MCF 10A (cell line): ENCODE measurements at regions not wholly inside any gene's neighbourhood (a gene's known extent, or its start where the extent isn't known, plus 50 kb on each side); places are given as distances from the start of the nearest gene placed in this dataset.
A peak's percentile ranks its signal among the peaks of the same experiment; 100 is the strongest.

Experiments used
- BruUV-seq: library from RNA; stranded (reverse); fragments of 400-500 nt; replicated peaks from 2 replicates; lab custom pipeline; 2021; lab: Mats Ljungman, UMichigan
- CTCF ChIA-PET: fragments of 300-600 bp; sonication (Branson Sonifier 250); formaldehyde crosslinking; extraction: SDS; loops from one replicate; lab custom pipeline; 2021; ENCODE audit warnings: antibody characterized with exemption, inconsistent platforms; lab: Yijun Ruan, JAX
- POLR2A ChIA-PET: fragments of 300-600, 350-650 bp; sonication (Branson Sonifier 250); formaldehyde crosslinking; extraction: SDS; loops from one replicate; lab custom pipeline; 2020; ENCODE audit warnings: antibody characterized with exemption, inconsistent platforms; lab: Yijun Ruan, JAX
- DNase-seq: peaks from one replicate; pipeline ENCODE4 v3.0.0-alpha.2; 2018; ENCODE audit not compliant: unreplicated experiment
- H3K27ac Mint-ChIP-seq: one replicate; pipeline ENCODE4 v1.8.0; 2022; ENCODE audit warnings: mild to moderate bottlenecking, low read depth, mixed read lengths; ENCODE audit not compliant: unreplicated experiment
- H3K27me3 Mint-ChIP-seq: one replicate; pipeline ENCODE4 v1.8.0; 2022; ENCODE audit warnings: mixed read lengths; ENCODE audit not compliant: insufficient read depth, unreplicated experiment
- H3K36me3 Mint-ChIP-seq: one replicate; pipeline ENCODE4 v1.8.0; 2022; ENCODE audit warnings: mild to moderate bottlenecking, moderate library complexity, mixed read lengths; ENCODE audit not compliant: insufficient read depth, unreplicated experiment
- H3K4me1 Mint-ChIP-seq: one replicate; pipeline ENCODE4 v1.8.0; 2022; ENCODE audit warnings: mixed read lengths; ENCODE audit not compliant: insufficient read depth, unreplicated experiment
- H3K4me3 Mint-ChIP-seq: one replicate; pipeline ENCODE4 v1.8.0; 2022; ENCODE audit warnings: mild to moderate bottlenecking, moderate library complexity, mixed read lengths; ENCODE audit not compliant: unreplicated experiment
- H3K9me3 Mint-ChIP-seq: one replicate; pipeline ENCODE4 v1.8.0; 2022; ENCODE audit warnings: mixed read lengths; ENCODE audit not compliant: unreplicated experiment
- intact Hi-C: fragments of 100-400 bp; cut with micrococcal nuclease; formaldehyde crosslinking; loops from 2 replicates; pipeline ENCODE4 v1.14.1; 2022
- TF ChIP-seq, protein P1 (sequence below): fragments of 200-600 bp; IDR thresholded peaks from one replicate; pipeline ENCODE4 v1.8.0; 2022; ENCODE audit warnings: antibody characterized with exemption, mild to moderate bottlenecking; ENCODE audit not compliant: unreplicated experiment

DNA sequence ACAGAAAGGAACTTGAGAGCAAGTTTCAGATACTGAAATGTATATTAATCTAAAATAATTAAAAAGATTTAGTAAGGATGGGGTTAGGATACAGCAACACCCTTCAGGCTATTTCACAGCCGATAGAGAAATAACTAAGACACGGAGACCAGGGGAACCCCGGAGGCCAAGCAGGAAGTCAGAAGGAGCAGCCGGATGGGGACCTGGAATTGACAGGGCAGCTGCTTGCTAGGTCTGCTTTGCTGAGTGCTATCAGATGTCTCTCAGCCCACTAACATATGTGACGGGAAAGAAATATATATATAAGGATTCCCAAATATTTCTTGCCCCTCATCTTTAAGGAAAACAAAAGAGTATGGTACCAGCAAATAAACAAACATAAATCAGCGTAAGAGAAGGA is 154.1 kb upstream of the CDH5 start:
- no peak overlapping the region for H3K27ac Mint-ChIP-seq
- CTCF ChIA-PET: interaction anchor here (0.6 to 0.7 kb wide), 2 partner anchors 35 to 1012 kb away, joined by 3 read pairs; no protein-coding TSS in a partner anchor
- H3K4me1 Mint-ChIP-seq: no peaks in the 10 kb centered on the region
- intact Hi-C loops: no loop called here
- no TSS peak for BruUV-seq
- no peak for DNase-seq
- POLR2A ChIA-PET: no interaction called here
- TF ChIP-seq, protein P1, sequence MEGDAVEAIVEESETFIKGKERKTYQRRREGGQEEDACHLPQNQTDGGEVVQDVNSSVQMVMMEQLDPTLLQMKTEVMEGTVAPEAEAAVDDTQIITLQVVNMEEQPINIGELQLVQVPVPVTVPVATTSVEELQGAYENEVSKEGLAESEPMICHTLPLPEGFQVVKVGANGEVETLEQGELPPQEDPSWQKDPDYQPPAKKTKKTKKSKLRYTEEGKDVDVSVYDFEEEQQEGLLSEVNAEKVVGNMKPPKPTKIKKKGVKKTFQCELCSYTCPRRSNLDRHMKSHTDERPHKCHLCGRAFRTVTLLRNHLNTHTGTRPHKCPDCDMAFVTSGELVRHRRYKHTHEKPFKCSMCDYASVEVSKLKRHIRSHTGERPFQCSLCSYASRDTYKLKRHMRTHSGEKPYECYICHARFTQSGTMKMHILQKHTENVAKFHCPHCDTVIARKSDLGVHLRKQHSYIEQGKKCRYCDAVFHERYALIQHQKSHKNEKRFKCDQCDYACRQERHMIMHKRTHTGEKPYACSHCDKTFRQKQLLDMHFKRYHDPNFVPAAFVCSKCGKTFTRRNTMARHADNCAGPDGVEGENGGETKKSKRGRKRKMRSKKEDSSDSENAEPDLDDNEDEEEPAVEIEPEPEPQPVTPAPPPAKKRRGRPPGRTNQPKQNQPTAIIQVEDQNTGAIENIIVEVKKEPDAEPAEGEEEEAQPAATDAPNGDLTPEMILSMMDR: no peak
- no peak overlapping the region for H3K4me3 Mint-ChIP-seq
- H3K36me3 Mint-ChIP-seq: no peaks in the 10 kb centered on the region
- peaks cover 17% of the 10 kb centered on the region for H3K9me3 Mint-ChIP-seq
- no peaks in the 10 kb centered on the region for H3K27me3 Mint-ChIP-seq

DNA sequence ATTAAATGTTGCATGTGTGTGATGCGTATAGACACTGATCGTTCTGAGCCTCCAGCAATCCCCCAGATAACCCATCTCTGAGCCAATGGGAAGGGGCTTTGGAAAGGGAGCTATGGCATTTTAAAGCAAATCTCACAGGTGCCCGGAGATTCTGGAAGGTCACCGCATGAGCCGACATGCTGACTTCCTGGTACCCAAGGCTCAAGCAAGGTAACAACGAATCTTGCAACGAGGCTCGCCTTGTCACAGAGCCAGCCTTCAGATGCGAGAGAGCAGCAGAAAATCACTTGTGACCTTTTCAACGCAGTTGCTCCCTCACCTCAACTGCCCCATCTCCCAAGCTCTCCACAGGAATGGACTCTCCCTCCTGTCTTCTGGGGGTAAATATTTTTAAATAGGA is 154.8 kb upstream of the CDH5 start:
- H3K27me3 Mint-ChIP-seq: no peaks in the 10 kb centered on the region
- H3K27ac Mint-ChIP-seq: no peak overlapping the region
- peaks cover 17% of the 10 kb centered on the region for H3K9me3 Mint-ChIP-seq
- no peaks in the 10 kb centered on the region for H3K4me1 Mint-ChIP-seq
- no TSS peak for BruUV-seq
- no peaks in the 10 kb centered on the region for H3K36me3 Mint-ChIP-seq
- no peak overlapping the region for H3K4me3 Mint-ChIP-seq
- intact Hi-C loops: no loop called here
- ChIA-PET CTCF (no interaction called here), POLR2A (no interaction called here)
- DNase-seq: no peak
- TF ChIP-seq, protein P1: no peak

DNA sequence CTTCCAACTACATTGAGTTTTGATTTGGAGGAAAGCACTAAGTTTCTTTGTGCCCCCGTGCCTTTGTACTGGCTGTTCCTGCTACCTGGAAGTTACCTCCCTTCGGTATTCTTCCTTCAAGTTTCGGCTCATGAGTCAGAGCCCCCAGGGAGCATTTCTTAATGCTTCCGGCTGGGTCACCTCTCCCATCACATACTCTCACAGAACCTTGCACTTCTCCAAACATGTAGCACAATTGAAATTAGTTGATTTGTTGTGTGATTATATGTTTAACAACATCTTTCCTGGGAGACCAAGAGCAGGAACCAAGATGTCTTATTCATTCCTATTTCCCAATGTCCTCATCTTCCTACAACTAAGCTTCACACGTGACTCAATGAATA is 158.6 kb upstream of the CDH5 start:
- Mint-ChIP-seq H3K27me3 (no peaks in the 10 kb centered on the region), H3K4me1 (no peaks in the 10 kb centered on the region), H3K27ac (no peak overlapping the region), H3K36me3 (no peaks in the 10 kb centered on the region), H3K9me3 (peaks cover 16% of the 10 kb centered on the region), H3K4me3 (no peak overlapping the region)
- peak; percentile 71 for DNase-seq
- ChIA-PET POLR2A (no interaction called here), CTCF (no interaction called here)
- BruUV-seq: no TSS peak
- TF ChIP-seq, protein P1: no peak
- intact Hi-C loops: no loop called here

DNA sequence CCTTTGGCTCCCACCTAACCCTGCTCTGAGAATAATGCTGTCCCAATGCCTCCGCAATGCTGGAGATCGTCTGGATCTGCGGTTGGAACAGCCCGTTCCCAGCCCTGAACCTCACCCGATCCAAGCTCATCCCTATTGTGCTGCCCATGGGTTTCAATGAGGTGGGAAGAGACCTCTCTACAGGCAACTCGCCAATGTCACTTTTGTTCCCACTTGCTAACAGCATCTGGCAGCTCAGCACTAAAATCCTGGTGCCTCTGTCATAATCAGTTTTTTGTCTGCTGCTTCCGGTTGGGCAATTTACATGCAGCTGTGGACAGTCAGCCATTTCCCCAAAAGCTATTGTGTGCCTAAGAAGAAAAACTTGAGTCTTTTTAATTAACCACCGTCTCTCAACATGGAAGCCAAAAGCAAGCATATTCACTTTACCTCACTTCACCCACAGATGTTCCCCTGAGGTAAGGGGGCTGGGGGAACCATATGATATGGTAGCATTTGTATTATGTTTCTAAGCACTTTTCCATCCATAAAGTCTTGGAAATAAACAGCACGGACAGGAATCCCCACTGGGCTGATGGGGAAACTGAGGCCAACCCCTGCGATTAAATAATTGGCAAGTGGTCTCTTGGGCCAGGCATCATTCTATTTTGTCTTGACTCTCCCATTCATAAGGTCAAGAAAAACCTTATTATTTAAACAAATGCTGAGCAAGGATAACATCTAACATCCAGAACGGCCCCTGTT is 159.2 kb upstream of the CDH5 start:
- POLR2A ChIA-PET: no interaction called here
- H3K36me3 Mint-ChIP-seq: no peaks in the 10 kb centered on the region
- no TSS peak for BruUV-seq
- H3K4me3 Mint-ChIP-seq: no peak overlapping the region
- DNase-seq: peak; percentile 13
- CTCF ChIA-PET: interaction anchor here (0.7 kb wide), 1 partner anchor 1094 kb away, joined by 3 read pairs; no protein-coding TSS in a partner anchor
- intact Hi-C loops: no loop called here
- H3K9me3 Mint-ChIP-seq: peaks cover 16% of the 10 kb centered on the region
- no peaks in the 10 kb centered on the region for H3K27me3 Mint-ChIP-seq
- TF ChIP-seq, protein P1: no peak
- no peak overlapping the region for H3K27ac Mint-ChIP-seq
- H3K4me1 Mint-ChIP-seq: no peaks in the 10 kb centered on the region
